Stimulated activated CD4-positive, alpha-beta T cell treated with anti-CD3 and anti-CD28 coated beads, Interleukin-1b, Interleukin-23, amount 100 ng/mL, for 48 hours (primary cell): ENCODE measurements at regions not wholly inside any gene's neighbourhood (a gene's known extent, or its start where the extent isn't known, plus 50 kb on each side); places are given as distances from the start of the nearest gene placed in this dataset.

Experiments used
- DNase-seq: peaks from one replicate; pipeline ENCODE4 v3.0.0-alpha.2; 2020

GRCh38 chr14:61190341-61190740 is 90.8 kb downstream of the TMEM30B start:
- DNase-seq = no peak

DNA sequence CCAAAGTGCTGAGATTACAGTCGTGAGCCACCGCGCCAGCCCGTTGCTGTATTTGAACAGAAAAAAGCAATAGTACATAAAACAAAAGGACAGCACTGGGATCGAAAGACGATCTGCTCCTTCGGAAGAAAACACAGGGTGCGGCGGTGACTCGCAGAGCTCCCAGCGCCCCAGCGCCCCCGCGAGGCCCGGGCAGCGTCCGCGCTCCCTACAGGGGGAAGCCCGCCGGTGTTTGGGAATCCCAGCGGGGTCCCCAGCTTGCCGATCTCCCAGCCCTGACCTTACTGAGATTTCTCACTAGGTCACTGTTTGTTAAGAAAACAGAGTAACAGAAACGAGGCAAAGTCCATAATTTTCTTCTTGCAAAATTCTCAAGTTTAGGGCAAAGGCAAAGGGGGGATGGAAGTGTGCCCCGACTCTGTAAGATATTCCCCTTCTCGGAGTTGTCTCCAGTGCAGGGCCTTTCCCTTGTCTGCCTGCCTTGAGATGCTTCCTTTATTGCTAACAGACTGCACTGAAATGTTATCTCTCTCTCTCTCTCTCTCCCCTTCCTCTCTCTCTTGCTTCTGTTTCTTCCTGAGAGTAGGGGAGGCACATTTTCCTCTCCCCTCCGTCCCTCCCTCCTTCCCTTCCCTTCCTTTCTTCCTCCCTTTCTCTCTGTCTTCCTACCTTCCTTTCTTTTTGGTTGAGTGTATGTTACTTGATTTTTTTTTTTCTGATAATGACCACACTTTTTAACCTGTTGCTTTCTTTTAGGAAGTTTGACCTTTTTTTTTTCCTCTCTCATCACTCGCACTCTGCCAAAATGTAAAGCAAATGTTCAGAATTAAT is 91.9 kb downstream of the TMEM30B start:
- peak; percentile 32 for DNase-seq

DNA sequence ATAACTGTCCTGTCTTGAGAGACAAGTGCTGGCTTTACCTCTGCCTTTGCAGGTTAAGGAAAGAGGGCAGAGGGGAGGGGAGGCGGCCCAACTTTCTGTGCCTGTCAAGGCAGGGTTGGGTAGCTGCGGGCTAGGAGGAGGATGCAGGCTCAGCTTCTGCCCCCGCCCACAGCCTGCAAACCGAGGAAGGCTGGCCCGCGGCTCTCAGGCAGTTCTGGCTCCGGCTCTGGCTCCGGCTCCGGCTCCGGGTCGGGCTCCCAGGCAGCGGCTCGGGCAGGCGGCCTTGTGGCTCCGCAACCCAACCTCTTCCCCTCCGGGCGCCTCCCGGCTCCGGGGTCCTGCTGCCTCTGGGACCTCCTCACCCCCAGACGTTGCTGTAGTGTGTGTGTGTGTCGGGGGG is 92.9 kb downstream of the TMEM30B start:
- no peak for DNase-seq

- DNase-seq = no peak
Measured at GRCh38 chr14:61187196-61187905, 93.8 kb downstream of the TMEM30B start.

DNA sequence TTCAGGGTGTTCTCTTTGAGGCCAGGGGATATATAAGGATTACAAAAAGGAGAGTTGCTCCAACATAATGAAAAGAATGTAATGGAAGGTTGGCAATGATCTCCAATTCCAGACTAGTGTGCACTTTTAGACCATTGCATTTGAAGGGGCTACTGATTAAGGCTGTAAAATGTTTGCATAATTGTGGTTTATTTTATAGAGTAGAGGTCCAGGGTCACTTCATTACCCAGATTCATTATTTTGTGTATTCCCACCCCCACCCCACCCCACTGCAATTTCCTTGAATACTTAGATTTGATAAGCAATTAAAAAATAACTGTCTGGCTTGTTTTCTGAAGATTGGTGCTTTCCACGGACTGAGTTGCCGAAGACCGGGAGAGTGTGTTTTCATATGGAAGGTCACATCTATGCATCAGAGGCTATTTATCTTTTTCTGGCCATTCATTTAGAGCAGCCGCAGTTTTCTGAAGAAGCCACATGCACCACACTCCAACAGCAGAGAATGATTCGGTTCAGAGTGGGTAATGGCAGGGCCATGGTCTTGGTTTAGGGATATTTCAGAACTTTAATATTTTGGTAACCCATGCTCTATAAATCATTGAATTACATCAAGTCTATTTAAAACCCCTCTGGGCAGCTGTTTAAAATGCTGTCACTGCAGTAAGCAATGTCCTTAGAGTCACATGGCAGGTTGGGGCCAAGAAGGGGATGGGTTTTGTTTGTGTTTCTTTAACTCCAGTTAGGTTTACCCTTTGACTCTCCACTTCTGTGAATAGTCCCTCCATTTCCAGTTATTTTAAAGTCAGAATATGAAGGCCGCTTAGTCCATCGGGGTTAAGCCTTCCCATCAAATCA is 94.6 kb downstream of the TMEM30B start:
- DNase-seq = no peak

- no peak for DNase-seq
Measured at GRCh38 chr14:61185534-61185933, 95.6 kb downstream of the TMEM30B start.

DNA sequence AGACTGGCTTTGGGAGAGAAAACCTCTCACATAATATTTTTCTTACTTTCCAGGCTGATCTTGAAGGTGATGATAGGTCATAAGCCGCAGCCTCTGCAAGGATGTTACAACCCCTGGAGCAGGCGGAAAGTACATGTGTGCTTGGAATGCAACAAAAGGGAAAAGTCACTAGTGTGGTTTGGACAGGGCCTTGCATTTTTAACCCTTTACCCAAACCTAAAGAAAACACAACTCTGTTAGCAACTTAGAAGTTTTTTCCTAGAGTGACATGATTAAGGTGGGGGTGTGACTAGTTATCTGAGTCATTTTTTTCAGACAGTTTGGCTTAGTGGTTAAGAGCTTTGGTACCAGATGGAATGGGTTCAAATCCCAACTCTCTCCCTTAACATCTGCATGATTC is 97.0 kb downstream of the TMEM30B start:
- no peak for DNase-seq

GRCh38 chr14:61183196-61183885 is 97.8 kb downstream of the TMEM30B start:
- DNase-seq = no peak

DNA sequence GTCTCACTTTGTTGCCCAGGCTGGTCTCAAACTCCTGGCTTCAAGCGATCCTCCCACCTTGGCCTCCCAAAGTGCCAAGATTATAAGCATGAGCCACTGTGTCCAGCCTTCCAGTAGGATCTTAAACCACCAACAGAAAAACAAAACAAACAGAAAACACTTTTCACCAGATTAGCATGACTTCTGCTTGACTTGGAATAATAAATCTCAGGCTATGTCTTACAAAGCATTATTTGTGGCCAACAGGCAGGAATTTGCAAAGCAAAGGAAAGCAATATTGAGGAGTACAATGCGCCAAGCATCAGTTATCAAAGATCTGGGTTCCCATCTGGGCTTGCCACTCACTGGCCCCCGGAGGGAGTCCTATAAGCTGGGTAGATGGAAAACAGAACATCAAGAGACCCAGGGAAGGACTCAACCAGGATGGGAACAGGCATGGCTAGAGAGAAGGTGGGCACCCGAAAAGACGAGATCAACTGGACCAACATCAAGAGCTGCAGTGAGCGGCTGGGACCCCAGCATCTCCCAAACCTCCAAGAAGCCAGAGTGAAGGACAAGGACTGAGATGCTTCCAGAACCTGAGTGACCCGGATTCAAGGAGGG is 101.2 kb downstream of the TMEM30B start:
- no peak for DNase-seq

- no peak for DNase-seq
Measured at GRCh38 chr14:61179061-61179690, 102.0 kb downstream of the TMEM30B start.

DNA sequence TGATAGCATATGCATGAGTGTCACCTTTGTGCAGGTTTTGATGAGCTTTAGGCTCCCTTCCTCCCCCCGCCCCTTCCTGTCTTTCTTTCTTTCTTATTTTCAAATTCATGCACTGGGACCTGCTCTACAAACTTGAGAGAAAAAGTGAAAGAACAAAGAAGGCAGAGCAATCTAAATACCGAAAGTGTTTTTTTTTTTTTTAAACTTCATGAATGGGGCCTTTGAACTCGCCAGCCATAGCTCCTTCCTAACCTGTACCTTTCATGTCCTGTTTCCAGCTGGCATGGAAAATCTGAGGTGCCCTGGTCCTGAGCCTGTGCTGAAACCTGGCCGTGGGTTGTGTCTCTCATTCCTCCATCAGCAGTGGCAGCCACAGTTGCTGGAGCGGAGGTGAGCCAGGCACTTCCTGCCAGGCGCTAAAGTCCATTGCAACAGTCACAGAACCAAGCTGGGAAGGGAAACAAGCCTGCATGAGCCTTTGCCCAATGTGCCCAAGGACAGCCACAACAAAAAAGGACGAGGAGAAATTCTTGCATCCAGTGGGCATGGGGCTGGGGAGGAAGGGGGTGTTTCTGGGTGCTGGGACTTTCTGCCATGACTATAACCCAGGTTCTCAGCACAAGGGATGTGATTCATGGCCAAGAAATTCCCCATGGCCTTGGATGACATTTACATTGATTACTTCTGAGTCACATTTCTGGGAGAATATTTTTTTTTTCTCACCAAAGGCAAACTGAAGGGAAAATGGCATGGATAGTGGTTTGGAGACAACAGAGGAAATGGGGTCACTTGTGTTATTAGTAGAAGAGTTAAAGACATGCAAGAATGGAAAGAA is 102.7 kb downstream of the TMEM30B start:
- DNase-seq = peak; percentile 82

DNA sequence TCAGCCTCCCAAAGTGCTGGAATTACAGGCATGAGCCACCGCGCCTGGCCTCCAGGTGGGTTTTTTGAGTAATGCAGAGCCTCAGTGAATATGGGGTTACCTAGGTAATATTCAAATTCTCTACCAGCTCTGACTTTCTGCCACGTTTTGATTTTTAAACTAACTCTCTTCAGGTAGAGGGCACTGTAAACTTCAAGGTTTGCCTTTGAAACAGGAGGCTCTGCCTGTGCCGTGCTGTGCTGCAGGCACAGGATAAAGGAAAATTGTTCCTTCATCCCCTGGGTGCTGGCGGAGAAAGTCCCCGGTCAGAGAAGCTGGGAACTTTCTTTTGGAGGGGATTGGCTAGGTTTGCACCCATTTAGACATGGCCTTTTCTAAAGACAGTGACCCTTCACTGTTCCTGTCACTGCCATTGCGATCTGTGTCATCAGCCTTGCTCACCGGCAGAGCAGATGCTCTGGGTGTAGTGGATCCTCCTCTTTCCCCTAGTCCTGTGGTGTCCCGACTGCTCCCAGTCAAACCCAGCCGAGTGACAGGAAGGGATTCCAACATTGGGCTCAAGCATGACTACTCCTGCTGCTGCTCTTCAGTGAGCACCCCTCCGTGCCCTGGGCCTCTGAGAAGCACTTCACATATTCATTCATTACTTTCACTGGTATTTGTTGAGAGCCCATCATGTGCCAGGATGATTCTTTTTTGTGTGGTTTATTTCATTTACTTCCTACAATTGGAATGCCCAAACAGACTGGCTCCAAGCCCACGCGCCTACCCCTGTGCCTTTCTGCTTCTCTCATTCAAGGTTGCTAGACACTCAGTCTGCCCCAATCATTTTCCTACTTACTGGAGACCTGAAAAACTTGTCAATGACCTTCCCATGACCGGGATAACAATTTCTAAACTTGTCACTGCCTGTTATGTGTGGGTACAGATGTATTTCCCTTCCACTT is 103.6 kb downstream of the TMEM30B start:
- peak; percentile 39 for DNase-seq

GRCh38 chr14:61176686-61177085 is 104.5 kb downstream of the TMEM30B start:
- no peak for DNase-seq

GRCh38 chr14:61174987-61175386 is 106.2 kb downstream of the TMEM30B start:
- DNase-seq = no peak

DNA sequence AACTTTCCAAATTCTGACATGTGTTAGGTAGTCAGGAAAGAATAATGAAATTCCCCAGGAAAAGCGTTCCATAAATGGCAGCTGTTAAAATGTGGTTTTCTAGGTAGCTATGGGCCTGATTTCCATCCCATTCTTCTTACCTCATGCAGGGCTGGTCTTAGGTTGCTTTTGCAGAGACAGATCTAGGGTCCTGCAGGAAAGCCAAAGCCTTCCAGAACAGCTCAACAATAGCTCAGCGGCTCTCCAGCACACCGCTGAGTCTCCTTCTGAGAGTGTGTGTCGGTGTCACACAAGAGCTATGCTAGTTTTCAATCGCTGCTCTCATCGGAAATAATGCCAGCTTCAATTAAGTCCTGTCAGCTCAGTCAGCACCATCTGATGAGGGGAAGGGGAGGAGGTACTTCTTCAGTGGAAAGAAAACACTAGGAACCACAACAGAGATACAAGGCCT is 106.7 kb downstream of the TMEM30B start:
- no peak for DNase-seq

- DNase-seq = no peak
Measured at GRCh38 chr14:61171727-61172126, 109.4 kb downstream of the TMEM30B start.

DNA sequence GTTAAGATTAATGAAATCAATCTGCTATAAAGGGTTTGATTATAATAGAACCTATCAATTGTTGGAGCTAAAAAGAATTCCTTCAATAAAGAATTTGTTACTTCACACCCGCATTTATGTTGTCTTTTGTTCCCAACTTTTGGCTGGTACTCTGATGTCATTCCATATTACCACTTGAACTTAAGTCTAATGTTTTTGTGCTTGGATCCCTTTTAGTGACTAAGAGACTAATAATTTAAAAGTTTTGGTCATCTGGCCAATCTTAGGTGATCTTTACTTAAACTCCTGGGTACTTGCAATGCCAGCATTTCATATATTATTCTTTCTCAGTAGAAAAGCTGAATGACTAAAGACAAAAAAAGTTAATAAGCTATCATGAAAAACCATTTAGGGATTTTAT is 113.0 kb downstream of the TMEM30B start:
- DNase-seq = no peak

DNA sequence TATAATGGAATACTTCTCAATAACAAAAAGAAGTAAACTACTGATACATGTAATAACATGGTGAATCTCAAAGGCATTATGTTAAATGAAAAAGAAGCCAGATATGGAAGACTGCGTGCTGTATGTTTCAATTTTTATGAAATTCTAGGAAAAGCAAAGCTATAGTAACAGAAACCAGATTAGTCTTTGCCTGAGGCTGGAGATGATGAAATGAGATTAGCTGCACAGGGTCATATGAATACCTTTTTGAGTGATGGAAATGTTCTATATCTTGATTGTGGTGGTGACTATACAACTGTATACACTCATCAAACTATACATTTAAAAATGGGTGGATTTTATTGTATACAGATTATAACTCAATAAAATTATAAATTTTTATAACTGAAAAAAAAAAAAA is 113.5 kb downstream of the TMEM30B start:
- no peak for DNase-seq

DNA sequence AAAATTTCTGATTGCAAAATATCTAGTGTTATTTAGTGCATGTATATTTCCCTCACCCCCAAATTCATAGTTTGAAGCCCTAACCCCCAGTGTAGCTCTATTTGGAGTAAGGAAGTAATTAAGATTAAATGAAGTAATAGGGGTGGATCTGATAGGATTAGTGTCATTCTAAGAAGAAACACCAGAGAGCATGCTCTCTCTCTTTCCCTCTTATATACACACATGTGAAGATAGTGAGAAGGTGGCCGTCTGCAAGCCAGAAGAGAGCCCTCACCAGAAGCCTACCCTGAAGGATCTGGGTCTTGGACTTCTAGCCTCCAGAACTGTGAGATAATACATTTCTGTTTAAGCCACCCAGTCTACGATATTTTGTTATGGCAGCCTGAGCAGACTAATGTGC is 120.3 kb downstream of the TMEM30B start:
- DNase-seq = no peak

DNA sequence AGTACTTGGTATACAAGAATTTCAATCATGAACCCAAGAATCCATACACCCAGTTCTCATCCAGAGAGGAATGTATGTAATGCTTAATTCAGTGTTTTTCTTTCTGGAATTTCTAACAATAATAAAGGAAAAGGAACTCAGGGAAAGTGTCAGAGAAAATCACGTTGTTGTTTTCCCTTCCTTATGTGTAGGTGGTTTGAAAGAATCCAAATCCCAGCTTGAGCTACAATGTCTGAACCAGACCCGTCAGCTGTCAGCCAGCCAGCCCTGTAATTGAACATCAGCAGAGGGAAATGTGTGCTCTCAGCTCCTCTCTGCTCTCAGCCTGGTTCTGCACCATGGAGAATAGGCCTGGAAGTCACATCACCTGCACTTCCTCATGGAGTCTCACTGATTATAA is 126.5 kb downstream of the TMEM30B start:
- no peak for DNase-seq
